ENCODE measurements at regions not wholly inside any gene's neighbourhood (a gene's known extent, or its start where the extent isn't known, plus 50 kb on each side); places are given as distances from the start of the nearest gene placed in this dataset.

- TF ChIP-seq, protein P1, sequence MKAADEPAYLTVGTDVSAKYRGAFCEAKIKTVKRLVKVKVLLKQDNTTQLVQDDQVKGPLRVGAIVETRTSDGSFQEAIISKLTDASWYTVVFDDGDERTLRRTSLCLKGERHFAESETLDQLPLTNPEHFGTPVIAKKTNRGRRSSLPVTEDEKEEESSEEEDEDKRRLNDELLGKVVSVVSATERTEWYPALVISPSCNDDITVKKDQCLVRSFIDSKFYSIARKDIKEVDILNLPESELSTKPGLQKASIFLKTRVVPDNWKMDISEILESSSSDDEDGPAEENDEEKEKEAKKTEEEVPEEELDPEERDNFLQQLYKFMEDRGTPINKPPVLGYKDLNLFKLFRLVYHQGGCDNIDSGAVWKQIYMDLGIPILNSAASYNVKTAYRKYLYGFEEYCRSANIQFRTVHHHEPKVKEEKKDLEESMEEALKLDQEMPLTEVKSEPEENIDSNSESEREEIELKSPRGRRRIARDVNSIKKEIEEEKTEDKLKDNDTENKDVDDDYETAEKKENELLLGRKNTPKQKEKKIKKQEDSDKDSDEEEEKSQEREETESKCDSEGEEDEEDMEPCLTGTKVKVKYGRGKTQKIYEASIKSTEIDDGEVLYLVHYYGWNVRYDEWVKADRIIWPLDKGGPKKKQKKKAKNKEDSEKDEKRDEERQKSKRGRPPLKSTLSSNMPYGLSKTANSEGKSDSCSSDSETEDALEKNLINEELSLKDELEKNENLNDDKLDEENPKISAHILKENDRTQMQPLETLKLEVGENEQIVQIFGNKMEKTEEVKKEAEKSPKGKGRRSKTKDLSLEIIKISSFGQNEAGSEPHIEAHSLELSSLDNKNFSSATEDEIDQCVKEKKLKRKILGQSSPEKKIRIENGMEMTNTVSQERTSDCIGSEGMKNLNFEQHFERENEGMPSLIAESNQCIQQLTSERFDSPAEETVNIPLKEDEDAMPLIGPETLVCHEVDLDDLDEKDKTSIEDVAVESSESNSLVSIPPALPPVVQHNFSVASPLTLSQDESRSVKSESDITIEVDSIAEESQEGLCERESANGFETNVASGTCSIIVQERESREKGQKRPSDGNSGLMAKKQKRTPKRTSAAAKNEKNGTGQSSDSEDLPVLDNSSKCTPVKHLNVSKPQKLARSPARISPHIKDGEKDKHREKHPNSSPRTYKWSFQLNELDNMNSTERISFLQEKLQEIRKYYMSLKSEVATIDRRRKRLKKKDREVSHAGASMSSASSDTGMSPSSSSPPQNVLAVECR (CRISPR knock-in tag; IDR thresholded peaks at IDR 0.05; ENCODE audit: borderline replicate concordance), result no peak; the same call in 1 of the 2 replicates
- no peak for TF ChIP-seq KLF13 (CRISPR knock-in tag; IDR thresholded peaks at IDR 0.05)
- TF ChIP-seq NRL (CRISPR knock-in tag; IDR thresholded peaks at IDR 0.05; ENCODE audit: borderline replicate concordance), result peak; percentile 78; the same call in 1 of the 2 replicates
- TF ChIP-seq NCOA2 (CRISPR knock-in tag; IDR thresholded peaks at IDR 0.05), result no peak
- TF ChIP-seq ZSCAN22 (CRISPR knock-in tag; IDR thresholded peaks at IDR 0.05), result peak; percentile 87
- peak; percentile 26 for TF ChIP-seq HNRNPLL (IDR thresholded peaks at IDR 0.05; ENCODE audit: low read depth, low read length, poor library complexity, severe bottlenecking)
- TF ChIP-seq, protein P2, sequence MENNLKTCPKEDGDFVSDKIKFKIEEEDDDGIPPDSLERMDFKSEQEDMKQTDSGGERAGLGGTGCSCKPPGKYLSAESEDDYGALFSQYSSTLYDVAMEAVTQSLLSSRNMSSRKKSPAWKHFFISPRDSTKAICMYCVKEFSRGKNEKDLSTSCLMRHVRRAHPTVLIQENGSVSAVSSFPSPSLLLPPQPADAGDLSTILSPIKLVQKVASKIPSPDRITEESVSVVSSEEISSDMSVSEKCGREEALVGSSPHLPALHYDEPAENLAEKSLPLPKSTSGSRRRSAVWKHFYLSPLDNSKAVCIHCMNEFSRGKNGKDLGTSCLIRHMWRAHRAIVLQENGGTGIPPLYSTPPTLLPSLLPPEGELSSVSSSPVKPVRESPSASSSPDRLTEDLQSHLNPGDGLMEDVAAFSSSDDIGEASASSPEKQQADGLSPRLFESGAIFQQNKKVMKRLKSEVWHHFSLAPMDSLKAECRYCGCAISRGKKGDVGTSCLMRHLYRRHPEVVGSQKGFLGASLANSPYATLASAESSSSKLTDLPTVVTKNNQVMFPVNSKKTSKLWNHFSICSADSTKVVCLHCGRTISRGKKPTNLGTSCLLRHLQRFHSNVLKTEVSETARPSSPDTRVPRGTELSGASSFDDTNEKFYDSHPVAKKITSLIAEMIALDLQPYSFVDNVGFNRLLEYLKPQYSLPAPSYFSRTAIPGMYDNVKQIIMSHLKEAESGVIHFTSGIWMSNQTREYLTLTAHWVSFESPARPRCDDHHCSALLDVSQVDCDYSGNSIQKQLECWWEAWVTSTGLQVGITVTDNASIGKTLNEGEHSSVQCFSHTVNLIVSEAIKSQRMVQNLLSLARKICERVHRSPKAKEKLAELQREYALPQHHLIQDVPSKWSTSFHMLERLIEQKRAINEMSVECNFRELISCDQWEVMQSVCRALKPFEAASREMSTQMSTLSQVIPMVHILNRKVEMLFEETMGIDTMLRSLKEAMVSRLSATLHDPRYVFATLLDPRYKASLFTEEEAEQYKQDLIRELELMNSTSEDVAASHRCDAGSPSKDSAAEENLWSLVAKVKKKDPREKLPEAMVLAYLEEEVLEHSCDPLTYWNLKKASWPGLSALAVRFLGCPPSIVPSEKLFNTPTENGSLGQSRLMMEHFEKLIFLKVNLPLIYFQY (CRISPR knock-in tag; IDR thresholded peaks at IDR 0.05; ENCODE audit: borderline replicate concordance), result peak; percentile 61; the same call in 1 of the 2 replicates
- TF ChIP-seq TBP (CRISPR knock-in tag; IDR thresholded peaks at IDR 0.05), result no peak
- TF ChIP-seq, protein P3, sequence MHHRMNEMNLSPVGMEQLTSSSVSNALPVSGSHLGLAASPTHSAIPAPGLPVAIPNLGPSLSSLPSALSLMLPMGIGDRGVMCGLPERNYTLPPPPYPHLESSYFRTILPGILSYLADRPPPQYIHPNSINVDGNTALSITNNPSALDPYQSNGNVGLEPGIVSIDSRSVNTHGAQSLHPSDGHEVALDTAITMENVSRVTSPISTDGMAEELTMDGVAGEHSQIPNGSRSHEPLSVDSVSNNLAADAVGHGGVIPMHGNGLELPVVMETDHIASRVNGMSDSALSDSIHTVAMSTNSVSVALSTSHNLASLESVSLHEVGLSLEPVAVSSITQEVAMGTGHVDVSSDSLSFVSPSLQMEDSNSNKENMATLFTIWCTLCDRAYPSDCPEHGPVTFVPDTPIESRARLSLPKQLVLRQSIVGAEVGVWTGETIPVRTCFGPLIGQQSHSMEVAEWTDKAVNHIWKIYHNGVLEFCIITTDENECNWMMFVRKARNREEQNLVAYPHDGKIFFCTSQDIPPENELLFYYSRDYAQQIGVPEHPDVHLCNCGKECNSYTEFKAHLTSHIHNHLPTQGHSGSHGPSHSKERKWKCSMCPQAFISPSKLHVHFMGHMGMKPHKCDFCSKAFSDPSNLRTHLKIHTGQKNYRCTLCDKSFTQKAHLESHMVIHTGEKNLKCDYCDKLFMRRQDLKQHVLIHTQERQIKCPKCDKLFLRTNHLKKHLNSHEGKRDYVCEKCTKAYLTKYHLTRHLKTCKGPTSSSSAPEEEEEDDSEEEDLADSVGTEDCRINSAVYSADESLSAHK (CRISPR knock-in tag; IDR thresholded peaks at IDR 0.05; ENCODE audit: borderline replicate concordance), result no peak
- no peak for TF ChIP-seq LRRFIP1 (CRISPR knock-in tag; conservative IDR thresholded peaks at IDR 0.05)
- TF ChIP-seq FOSL2 (CRISPR knock-in tag; IDR thresholded peaks at IDR 0.05), result peak; percentile 49
- TF ChIP-seq RARA (CRISPR knock-in tag; IDR thresholded peaks at IDR 0.05), result peak; percentile 48
- no peak for TF ChIP-seq ZNF772 (CRISPR knock-in tag; IDR thresholded peaks at IDR 0.05)
- peak; percentile 81 for TF ChIP-seq ZNF629 (CRISPR knock-in tag; conservative IDR thresholded peaks at IDR 0.05)
These were observed 163.4 kb upstream of the CIBAR2 start (continued) for GRCh38 chr16:85275533-85276249.
